PC-3 (cell line): ENCODE measurements at regions not wholly inside any gene's neighbourhood (a gene's known extent, or its start where the extent isn't known, plus 50 kb on each side); places are given as distances from the start of the nearest gene placed in this dataset.

Source experiments
- EZH2 ChIP-seq: fragments of 300-600 bp; sonication (generic); IDR thresholded peaks from one replicate; pipeline ENCODE4 v1.6.1; 2017; ENCODE audit warnings: antibody characterized with exemption, mild to moderate bottlenecking, low read length; ENCODE audit not compliant: unreplicated experiment
- EZH2phosphoT487 ChIP-seq: fragments of 300-600 bp; sonication (generic); IDR thresholded peaks from 2 replicates; pipeline ENCODE4 v1.6.1; 2018; ENCODE audit warnings: mild to moderate bottlenecking, antibody characterized with exemption, low read length, borderline replicate concordance
- TF ChIP-seq, protein P1 (sequence below): fragments of 300-600 bp; sonication (generic); conservative IDR thresholded peaks from 2 replicates; pipeline ENCODE4 v1.5.1; 2017; ENCODE audit warnings: antibody characterized with exemption, low read depth, mild to moderate bottlenecking, low read length

DNA sequence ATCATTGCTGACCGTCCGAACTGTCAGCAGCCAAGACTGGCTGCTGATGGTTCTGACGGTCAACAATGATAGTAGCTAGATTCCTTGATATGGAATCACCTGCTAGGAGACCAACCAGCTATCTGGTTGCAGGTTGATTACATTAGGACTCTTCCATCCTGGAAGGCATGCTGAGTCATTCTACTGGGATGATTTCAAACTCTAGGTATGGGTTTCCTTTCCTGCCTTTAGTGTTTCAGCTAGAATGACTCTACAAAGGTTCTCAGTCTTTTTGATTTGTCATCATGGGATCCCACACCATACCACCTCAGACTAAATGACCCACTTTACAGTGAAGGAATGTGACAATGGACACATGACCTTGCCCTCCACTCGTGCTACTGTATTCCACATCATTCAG, 138.1 kb upstream of the KL start:
- no peak for TF ChIP-seq EZH2
- TF ChIP-seq, protein P1, sequence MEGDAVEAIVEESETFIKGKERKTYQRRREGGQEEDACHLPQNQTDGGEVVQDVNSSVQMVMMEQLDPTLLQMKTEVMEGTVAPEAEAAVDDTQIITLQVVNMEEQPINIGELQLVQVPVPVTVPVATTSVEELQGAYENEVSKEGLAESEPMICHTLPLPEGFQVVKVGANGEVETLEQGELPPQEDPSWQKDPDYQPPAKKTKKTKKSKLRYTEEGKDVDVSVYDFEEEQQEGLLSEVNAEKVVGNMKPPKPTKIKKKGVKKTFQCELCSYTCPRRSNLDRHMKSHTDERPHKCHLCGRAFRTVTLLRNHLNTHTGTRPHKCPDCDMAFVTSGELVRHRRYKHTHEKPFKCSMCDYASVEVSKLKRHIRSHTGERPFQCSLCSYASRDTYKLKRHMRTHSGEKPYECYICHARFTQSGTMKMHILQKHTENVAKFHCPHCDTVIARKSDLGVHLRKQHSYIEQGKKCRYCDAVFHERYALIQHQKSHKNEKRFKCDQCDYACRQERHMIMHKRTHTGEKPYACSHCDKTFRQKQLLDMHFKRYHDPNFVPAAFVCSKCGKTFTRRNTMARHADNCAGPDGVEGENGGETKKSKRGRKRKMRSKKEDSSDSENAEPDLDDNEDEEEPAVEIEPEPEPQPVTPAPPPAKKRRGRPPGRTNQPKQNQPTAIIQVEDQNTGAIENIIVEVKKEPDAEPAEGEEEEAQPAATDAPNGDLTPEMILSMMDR, result no peak
- TF ChIP-seq EZH2phosphoT487, result no peak
